ENCODE measurements at regions not wholly inside any gene's neighbourhood (a gene's known extent, or its start where the extent isn't known, plus 50 kb on each side); places are given as distances from the start of the nearest gene placed in this dataset.

GRCh38 chr1:80632284-80632683 is 1168.5 kb upstream of the ADGRL2 start:
- no peak for TF ChIP-seq CTCF (IDR thresholded peaks at IDR 0.05; ENCODE audit: borderline replicate concordance, insufficient read depth, low read depth, low read length)
- H3K4me3 ChIP-seq (ENCODE audit: low read depth, low read length), result no peak overlapping the region

GRCh38 chr1:80629304-80629837 is 1171.4 kb upstream of the ADGRL2 start:
- TF ChIP-seq CTCF (IDR thresholded peaks at IDR 0.05; ENCODE audit: borderline replicate concordance, insufficient read depth, low read depth, low read length), result no peak
- no peak overlapping the region for H3K4me3 ChIP-seq (ENCODE audit: low read depth, low read length)

- no peak for TF ChIP-seq CTCF (IDR thresholded peaks at IDR 0.05; ENCODE audit: borderline replicate concordance, insufficient read depth, low read depth, low read length)
- no peak overlapping the region for H3K4me3 ChIP-seq (ENCODE audit: low read depth, low read length)
Measured at GRCh38 chr1:80624682-80625081, 1176.1 kb upstream of the ADGRL2 start.

GRCh38 chr1:80607064-80607463 is 1193.7 kb upstream of the ADGRL2 start:
- H3K4me3 ChIP-seq (ENCODE audit: low read depth, low read length), result no peak overlapping the region
- no peak for TF ChIP-seq CTCF (IDR thresholded peaks at IDR 0.05; ENCODE audit: borderline replicate concordance, insufficient read depth, low read depth, low read length)

GRCh38 chr1:80594013-80594412 is 1206.7 kb upstream of the ADGRL2 start:
- no peak for TF ChIP-seq CTCF (IDR thresholded peaks at IDR 0.05; ENCODE audit: borderline replicate concordance, insufficient read depth, low read depth, low read length)
- H3K4me3 ChIP-seq (ENCODE audit: low read depth, low read length), result no peak overlapping the region

- no peak for TF ChIP-seq CTCF (IDR thresholded peaks at IDR 0.05; ENCODE audit: borderline replicate concordance, insufficient read depth, low read depth, low read length)
- no peak overlapping the region for H3K4me3 ChIP-seq (ENCODE audit: low read depth, low read length)
Measured at GRCh38 chr1:80593197-80593596, 1207.5 kb upstream of the ADGRL2 start.

- no peak overlapping the region for H3K4me3 ChIP-seq (ENCODE audit: low read depth, low read length)
- TF ChIP-seq CTCF (IDR thresholded peaks at IDR 0.05; ENCODE audit: borderline replicate concordance, insufficient read depth, low read depth, low read length), result no peak
Measured at GRCh38 chr1:80582980-80583379, 1217.8 kb upstream of the ADGRL2 start.

Measured in GM12875 (cell line).